ENCODE measurements at regions not wholly inside any gene's neighbourhood (a gene's known extent, or its start where the extent isn't known, plus 50 kb on each side); places are given as distances from the start of the nearest gene placed in this dataset.

DNA sequence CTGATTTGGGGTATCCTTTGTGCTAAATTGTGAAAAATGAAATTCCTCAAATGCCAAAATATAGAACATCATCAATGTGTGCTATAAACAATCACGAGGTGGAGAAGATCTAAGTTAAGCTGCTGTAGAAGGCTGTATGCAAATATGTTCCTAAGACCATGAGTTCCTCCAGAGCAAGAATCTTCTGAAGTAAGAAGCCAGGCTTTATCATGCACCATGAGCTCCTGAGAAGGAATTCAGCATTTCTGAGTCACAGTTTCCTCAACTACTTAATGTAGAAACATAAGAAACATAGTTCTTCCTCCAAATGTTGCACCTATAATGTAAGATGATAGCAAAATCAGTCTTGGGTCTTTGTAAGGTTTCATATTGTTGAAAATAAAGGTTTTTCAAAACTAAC is 241.7 kb upstream of the MDFIC2 start:
- no peak for DNase-seq

DNA sequence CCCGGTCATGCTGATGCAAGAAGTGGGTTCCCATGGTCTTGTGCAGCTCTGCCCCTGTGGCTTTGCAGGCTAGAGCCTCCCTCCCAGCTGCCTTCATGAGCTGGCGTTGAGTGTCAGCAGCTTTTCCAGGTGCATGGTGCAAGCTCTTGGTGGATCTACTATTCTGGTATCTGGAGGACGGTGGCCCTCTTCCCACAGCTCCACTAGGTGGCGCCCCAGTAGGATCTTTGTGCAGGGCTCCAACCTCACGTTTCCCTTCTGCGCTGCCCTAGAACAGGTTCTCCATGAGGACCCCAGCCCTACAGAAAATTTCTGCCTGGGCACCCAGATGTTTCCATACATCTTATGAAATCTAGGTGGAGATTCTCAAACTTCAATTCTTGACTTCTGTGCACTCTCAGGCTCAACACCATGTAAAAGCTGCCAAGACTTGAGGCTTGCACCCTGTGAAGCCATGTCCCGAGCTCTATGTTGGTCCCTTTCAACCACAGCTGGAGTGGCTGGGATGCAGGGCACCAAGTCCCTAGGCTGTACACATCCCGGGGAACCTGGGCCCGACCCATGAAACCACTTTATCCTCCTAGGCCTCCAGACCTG is 238.4 kb upstream of the MDFIC2 start:
- DNase-seq = no peak

DNA sequence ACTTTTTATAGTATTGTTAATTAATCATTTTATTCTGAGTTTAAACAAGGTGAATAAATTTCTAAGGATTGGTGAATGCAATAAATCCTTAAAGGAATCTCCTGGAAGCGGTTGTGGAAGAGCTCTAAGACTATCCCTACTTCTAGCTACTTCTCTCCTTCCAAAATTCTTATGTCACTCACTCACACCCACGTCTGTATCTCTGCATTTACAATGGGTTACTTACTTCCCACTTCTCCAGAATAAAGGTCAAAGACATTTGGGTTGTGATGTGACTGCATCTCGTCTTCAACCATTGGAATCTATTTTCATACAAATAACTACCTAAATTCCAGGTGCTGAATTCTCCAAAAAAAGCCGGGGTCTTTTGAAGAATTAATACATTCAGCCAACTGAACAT is 234.2 kb upstream of the MDFIC2 start:
- no peak for DNase-seq

DNA sequence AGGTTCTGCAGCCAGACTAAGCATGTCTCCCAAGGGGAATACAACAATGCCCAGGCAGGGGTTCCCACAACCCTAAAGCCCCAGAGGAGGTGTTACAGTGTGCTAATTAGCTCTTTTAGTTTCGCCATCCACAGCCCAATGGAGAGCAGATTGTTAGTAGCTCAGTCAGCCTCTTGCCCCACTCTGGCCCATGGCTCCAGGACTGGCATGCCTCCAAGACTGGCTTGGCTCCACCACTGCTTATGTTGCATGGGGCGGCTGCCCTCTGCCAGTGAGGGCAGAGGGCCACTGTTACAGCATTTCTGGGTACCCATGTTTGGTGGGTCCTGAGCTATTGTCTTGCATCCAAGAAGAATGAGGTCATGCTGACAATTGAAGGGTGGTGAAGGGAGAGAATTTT is 231.1 kb upstream of the MDFIC2 start:
- DNase-seq = no peak

DNA sequence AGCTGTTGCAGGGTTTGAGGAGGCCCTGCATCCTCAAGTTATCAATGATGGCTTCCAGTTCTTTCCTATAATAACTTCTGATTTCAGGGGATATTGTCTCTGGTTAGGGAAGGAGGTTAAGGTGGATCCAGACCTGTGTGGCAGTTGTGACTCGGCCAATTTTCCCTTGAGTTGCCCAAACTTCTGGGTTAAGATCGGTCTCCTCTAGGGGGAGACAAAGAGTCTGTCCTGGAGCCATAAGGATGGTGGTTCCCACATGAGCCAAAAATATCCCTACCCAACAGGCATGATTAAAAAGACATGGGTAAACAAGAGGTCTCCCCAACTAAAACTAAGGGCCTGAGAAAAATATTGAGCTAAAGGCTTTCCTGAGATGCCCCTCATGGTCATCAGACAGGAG is 227.5 kb upstream of the MDFIC2 start:
- DNase-seq = no peak

DNA sequence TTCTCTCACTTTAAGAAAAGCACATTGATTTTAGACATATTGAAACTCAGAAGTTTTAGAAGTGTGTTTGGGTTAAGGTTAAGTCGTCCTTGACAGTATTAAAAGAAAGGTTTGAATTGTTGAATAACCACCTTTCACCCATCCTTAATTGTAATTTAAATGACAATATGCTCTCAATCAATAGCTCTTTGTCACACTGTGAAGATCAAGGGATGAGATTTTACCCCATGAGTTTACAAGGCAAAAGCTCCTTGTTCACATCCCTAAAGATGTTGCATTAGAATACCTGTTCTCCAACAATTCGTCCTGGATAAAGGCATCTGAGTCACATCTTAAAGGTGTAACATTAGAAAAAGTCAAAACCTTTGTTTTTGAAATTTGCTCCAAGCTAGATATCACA is 220.4 kb upstream of the MDFIC2 start:
- no peak for DNase-seq

DNA sequence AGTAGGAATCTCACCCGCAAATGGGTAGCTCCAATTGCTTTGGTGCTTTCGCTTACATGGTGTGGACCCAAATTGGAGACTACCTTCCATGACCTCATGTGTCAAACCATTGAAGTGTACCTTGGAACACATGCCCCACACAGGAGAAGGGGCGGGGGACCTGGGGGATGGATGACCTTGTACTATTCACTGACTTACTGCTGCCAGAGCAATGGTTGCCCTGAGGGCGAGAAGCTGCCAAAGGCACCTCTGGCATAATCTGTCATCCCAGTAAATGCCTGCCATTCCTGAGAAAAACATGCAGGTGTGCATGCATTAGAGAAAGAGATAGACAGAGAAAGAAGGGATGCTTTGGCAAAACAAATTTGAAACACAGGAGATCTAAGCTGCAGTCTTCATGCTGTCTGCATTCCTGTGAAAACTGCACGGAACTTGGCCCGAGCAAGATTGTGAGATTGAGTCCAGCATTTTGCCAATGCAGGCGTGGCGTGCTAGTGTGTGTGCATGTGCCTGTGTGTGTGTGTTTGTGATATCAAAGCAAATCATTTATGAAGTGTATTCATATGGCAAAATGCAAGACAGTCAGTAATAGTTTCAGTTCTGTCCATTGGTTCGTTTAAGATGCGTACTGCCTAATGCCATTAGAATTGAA is 219.5 kb upstream of the MDFIC2 start:
- DNase-seq = no peak

DNA sequence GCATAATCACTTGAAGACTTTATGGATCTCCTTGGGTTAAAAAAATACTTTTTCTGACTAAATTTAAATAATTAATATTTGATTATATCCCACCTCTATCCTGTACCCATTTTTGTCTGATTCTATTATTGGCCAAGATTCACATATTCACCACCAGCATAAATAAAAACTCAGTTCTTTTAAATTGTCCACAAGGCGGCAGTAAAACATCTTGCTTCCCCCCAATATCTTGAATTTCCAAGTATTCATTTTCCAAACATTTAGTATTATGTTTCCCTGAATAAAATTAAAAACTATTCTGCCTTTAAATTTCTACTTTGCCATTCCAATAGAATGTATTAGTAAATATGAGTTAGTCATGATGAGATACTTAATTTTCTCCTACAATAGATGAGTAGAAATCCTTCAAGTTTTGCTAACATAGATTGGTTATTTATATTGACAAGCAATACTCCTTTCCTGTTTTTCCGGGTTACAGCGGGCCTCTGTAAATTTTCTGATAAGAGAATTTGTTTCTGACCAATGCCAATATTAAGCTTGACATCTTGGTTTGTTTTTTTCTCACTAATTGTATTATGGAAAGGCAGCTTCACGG is 218.7 kb upstream of the MDFIC2 start:
- no peak for DNase-seq

DNA sequence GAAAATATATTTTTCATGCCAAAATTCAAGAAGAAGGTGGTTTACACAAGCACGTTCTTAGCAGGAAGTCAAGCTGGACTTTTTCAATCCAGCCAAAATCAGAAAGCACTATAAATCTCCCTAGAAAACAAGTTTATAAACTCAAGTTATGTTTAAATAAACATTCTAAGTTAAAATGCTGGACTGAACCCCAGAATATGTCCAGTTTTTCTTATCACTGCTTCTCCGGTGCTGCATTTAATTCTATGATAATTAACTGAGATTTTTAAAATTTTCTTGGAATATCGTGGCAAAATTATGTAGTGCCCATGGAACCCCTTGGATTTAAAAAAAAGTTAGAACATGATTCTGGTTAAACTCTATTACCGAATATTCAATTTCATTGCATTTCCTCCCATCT is 218.2 kb upstream of the MDFIC2 start:
- no peak for DNase-seq

DNA sequence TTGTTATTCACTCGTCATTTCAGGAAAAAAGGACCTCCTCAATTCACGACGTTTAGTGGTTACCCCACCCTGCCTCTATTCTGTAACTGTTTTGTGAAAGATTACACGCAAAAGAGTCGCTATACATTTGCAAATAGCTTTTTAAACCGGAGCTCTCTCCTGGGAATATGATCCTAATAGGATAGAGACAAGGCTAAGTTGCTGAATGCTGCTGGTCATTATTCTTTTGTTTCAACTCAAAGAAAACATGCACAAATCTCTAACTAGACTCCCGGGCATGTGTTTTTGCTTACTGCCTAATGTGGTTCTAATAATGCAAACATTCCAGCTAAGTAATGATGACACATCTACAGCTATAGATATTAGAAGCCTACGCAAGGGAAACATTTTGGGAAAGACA is 214.6 kb upstream of the MDFIC2 start:
- no peak for DNase-seq

DNA sequence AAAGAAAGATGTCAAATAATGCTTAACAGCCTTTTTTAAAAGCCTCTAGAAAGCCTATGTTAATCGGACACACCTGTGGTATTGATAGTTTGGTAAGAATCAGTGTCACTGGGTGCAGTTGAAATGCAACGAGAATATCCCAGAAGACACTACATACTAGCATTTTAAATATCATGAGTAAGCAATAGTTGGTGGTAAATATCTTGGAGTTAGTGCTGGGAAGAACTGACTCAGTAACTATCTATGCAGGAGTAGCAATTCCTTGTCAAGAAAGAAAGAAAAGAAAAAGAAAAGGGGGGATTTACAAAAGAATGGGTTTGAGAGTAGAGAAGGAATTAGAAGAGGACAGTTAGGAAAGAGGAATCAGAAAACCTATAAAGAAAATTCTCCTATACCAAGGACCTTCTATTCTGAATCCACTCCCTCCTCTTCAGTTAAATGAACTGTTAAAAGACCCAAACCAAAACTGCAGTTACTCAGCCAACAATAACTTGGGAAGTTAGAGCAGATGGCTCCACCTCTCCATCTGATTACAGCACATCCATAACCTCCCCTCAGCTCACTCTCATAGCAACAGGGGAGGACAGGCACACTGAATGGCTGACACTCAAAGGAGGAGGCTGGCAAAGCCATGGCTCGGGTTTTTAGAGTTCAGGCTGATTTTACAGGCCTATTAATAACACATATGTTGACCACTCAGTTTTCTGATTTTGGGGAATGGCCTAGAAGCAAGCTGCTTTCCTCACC is 207.6 kb upstream of the MDFIC2 start:
- peak; percentile 48 for DNase-seq

DNA sequence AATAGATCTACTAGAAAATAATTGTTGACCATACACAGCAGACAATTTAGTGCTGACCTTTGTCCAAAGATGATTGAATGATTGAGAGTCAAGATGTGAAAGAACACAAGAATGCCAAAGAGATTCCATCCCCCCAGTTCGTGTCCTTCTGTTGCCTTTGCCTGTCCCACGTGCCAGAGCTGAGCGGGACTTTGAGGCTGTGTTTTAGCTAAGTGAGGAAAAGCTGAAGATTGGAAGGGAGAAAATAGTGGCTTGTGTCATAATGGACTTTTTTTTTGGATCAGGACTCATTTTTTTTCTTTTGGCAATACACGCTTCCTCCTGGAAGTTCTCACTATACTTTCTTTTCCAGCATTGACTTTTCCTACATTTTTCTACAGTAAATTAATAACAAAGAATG is 206.6 kb upstream of the MDFIC2 start:
- no peak for DNase-seq

DNA sequence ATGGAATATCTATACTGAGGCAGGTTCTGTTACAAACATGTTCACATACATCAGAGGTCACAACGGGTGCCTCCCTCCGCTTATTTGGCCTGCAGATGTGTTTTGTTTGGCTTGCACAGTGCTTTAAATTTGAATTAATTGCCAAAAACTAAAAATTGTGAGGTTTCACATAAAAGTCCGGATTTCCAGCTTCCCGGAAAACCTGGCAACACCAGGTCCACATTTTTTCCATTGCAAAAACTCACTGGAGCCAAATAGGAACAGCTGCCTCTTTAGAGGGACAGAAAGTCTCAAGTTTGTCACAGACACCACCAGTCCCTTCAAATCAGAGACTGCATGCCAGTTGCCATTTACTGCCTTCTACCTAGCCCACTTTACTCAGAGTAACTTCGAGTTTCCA is 205.9 kb upstream of the MDFIC2 start:
- DNase-seq = peak; percentile 6

DNA sequence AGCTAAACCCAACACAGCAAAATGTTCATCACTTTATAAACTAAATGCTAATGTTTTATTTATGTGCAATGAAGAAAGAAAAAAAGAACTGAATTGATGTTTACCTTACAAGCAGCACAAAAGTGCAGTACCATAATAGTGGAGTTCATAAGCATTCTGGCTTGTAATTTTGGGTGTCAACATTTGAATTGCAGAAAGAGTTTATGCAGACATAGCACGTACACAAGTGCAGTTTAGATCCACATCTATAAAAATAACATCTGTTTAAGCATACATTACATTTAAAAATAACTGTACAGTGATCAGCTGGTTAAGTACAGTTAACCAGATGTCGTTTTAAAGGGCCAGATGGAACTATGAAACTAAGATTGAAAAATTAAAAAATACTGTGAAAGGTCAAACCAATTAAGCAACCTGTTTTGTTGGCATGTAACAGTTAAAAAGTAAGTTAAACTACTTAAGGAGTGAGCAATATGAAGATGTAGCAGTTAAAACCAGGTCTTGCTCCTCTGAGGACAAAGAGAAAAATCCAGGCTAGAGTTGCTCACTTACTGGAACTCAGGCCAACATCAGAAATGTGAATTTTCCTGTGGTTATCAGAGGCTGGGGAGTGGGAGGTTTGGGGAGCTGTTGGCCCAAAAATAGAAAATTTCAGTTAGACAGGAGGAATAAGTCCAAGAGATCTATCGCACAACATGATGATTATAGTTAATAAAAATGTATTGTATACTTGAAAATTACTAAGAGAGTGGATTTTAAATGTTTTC is 204.9 kb upstream of the MDFIC2 start:
- DNase-seq = peak; percentile 62

DNA sequence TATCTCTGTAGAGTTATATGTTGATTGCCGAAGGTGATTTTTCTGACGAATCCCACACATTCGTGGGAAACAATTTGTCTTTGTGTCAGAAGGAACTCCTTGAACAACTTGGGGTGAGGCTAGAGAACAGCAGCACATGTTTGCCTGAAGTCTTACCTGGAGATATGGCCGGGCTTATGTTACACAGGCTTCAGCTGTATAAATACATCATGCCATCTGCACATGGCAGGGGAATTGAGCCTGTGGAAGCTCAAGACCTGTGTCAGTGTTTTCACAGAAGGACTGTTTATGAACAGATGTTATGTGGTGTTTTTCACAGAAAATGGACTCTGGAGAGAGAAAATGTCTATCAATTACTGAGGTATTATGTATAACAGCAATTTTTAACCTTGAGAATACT is 203.6 kb upstream of the MDFIC2 start:
- peak; percentile 69 for DNase-seq

DNA sequence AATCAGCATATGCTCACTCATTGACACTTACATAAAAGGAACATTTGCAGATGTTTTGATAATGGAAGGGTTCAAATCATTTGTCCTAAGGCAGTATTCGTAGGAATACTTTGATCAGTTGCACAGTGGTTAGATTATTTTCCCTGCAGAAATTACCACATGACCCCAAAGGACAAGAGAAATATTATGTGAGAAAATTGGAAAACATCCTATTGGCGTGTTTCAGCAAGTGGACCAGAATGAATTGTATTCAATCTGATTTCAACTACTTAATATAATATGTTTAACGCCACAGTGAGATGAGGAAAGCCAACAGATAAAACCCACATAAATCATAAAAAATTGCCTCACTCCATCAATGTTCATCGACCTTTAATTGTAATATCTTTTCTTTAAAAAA is 195.0 kb upstream of the MDFIC2 start:
- no peak for DNase-seq

DNA sequence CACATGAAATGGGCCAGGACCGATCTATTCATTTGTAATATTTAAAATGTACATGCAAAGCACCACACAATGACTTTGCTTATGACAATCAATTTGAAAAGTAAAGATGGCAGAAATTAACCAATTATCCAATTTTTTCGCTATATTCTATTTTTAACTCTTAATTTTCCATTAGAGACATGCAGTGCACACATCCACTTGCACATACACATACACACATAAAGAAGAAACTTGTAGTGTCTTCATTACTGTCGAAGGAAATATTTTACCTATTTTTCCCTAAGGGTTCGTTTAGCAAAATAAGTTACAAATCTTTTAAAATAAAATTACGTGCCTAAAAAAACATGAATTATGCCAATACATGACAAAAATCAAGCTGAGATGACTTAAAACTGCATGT is 194.3 kb upstream of the MDFIC2 start:
- DNase-seq = no peak

DNA sequence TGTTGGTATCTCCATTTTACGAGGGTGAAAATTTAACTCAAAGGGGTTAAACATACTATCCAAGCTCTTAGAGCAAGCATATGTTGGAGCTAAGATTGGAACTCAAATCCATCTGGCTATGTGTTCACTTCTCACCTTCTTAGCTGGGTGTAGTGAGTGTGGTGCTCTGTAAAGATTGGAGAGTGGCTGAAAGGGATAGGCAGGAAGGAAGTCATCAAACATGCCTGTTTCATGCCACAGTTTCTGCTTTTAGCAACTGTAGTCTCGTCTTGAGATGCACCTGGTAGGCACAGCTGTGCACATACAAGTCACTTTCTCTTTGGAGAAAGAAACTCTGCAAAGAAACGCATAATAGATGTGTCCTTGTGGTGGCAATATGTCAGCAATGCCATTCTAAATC is 189.1 kb upstream of the MDFIC2 start:
- DNase-seq = no peak

DNA sequence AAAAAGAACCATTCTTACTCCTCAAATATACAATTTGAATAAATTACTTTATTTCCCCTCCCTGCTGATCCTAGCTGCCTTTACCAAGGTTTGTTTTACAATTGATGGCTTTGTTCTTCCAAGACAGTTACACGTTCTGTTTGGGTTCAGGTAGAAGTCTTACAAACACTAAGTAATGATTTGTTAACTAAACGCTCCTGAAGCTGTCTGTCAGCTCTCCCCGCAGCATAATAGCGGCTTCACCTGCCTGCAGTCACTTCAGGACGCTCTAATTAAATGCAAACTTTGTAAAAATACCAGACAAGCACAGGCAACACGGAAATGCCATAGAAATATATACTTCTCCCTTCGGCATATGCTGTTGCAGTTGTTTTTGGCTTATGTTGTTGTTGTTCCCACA is 176.4 kb upstream of the MDFIC2 start:
- no peak for DNase-seq

DNA sequence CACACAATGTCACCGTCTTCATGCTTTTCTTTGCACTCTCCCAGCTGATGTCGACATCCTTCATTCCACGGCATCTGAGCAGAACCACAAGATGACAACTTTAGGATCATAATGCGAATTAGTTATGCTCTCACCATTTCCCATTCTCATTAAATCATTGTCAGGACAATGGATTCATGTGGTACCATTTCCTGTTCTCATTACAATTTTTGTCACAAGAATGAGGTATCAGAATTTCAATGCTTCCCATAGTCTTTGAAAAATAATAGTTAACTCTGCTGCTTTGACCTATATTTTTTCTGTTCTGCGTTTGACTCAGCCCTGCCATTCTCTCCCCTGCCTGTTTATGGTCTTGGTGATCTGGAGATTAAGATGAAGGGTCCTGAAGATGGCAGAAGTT is 175.7 kb upstream of the MDFIC2 start:
- DNase-seq = no peak

DNA sequence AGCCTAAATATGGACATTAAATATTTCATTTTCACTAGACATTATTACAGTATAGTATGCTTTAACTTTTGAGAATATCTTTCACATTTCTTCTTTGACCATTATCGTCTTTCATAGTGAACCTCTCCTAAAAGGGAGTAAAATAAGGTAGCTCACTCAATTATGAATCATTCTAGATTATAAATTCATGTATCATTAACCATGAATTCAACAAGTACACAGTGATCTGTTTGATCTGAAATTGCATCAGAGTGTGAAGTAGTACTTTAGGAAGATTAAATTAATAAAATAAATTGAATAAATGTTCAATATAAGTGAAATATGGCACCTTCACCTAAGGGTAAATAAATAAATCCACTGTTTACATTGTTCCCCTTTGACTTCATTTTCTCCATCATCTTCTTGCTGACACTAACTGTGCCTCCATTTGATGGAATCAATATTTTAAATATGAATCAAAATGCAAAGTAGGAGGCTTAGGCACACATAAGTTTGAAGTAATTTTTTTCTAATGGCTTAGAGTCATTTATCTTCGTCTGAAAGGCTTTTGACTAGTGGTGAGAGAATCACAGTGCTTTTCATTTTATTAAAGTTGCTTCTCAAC is 174.1 kb upstream of the MDFIC2 start:
- DNase-seq = no peak

DNA sequence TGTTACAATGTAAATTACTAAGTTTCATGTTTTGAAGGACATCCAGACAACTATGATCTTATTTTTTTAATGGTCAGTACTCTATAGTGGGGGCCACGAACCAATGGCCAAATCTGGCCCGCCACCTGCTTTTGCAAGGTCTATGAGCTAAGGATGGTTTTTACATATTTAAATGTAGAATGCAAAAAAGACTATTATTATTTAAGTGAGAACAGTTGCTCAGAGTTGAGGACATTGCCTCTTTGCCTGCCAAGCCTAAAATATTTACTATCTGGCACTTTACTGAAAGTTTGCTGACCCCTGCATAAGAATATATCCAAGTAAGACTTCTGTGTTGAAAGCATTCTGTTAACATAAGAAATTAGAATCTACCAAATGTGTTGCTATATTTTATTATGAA is 163.7 kb upstream of the MDFIC2 start:
- no peak for DNase-seq

Measured in NCI-H524 treated with DMSO at 0.1 percent for 48 hours (cell line).